Stimulated activated memory B cell treated with anti-CD40 and anti-IgM and Interleukin-4, amounts not matched to agents 10 μg/mL and 1 μg/mL and 100 μg/mL, for 72 hours (primary cell): ENCODE measurements at regions not wholly inside any gene's neighbourhood (a gene's known extent, or its start where the extent isn't known, plus 50 kb on each side); places are given as distances from the start of the nearest gene placed in this dataset.
A peak's percentile ranks its signal among the peaks of the same experiment; 100 is the strongest.

Experiments used
- ATAC-seq: fragments of 150-1000 bp; cut with Tn5 transposase; 2 replicates; pipeline ENCODE4 v1.10.0; 2021
- H3K27ac Mint-ChIP-seq: one replicate; pipeline ENCODE4 v1.8.0; 2022; ENCODE audit warnings: mild to moderate bottlenecking, mixed read lengths
- H3K27me3 Mint-ChIP-seq: one replicate; pipeline ENCODE4 v1.8.0; 2022; ENCODE audit warnings: mixed read lengths
- H3K36me3 Mint-ChIP-seq: one replicate; pipeline ENCODE4 v1.8.0; 2022; ENCODE audit warnings: mixed read lengths
- H3K4me1 Mint-ChIP-seq: one replicate; pipeline ENCODE4 v1.8.0; 2022; ENCODE audit warnings: mixed read lengths
- H3K4me3 Mint-ChIP-seq: one replicate; pipeline ENCODE4 v1.8.0; 2022; ENCODE audit warnings: mild to moderate bottlenecking, moderate library complexity, mixed read lengths
- H3K9me3 Mint-ChIP-seq: one replicate; pipeline ENCODE4 v1.8.0; 2022; ENCODE audit warnings: mixed read lengths

DNA sequence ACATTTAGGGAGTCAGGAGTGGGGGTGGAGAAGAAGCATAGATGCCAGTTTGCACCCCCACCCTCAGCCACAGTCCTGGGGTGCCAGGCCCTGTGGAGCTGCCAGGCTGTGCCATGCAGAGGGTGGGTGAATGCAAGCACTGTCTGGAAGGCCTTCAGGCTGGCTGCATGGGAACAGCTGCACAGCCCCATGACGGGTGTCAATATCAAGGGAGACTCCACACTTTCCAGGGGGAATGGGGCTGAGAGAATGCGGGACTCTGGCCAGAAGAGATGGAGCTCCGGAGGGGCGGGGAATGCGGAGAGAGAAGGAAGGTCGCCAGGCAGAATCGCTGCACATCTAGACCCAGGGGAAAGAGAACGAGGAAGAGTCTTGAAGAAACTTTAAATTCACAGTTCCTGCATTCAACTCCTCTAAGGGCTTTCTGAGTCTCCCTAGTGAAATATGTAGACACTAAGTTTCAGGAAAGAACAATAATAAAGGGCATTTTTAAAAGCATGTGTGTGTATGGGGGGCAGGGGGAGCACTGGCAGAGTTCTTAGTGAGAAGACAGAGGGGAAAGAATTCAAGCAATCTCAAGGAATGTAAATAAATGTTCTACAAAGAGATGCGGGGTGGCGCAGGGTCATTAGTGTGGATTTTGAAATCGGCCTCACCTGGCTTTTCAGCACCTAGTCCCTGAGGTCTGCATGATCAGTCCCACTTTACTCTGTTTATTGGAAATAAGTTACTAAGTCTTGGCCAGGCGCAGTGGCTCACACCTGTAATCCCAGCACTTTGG lies 59.1 kb downstream of the BOD1 start:
- no peak for ATAC-seq
- Mint-ChIP-seq H3K4me1 (no peaks in the 10 kb centered on the region), H3K9me3 (peaks cover 20% of the 10 kb centered on the region), H3K27me3 (peaks cover 55% of the 10 kb centered on the region), H3K4me3 (no peak overlapping the region), H3K36me3 (peaks cover 11% of the 10 kb centered on the region), H3K27ac (no peak overlapping the region)

DNA sequence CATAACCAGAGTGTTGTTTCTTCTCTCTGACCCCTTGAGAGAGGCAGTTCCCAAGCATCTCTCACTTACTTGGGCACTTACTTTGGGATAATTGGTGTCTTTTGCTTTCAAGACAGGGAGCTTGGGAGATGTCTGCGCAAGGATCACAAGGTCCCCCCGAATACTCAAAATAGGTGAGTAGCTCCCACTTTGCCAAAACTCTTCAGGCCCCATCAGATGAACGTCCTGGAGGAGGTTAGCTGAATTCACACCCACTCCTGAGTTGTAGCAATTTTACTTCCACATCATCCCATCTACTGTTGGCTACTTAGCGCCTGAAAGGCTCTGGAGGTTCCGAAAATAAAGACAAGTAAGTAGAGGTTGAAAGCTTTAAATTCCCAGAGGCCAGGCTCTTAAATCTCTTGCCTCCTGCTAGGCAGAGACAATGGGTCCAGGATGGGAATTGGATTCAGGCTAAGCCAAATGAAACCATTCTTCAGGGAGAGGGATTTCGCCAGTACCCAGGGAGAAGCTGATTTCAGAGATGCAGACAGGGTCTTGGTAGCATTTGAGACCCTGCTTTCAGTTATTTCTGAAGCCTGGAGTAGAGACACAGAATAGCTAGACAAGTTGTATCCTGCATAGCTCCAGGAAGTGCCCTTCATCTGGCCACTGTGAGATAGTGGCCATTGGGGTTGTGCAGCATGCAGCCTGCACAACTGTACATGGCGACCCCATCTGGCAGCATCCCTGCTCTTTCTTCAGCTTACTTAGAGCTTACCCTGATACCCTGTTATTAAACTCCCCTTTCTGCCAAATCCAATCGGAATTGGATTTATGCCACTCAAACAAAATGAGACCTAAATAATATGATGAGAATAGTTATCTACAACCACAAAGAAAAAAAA lies 60.1 kb downstream of the BOD1 start:
- ATAC-seq = no peak
- Mint-ChIP-seq H3K4me3 (no peak overlapping the region), H3K4me1 (no peaks in the 10 kb centered on the region), H3K36me3 (peaks cover 11% of the 10 kb centered on the region), H3K9me3 (peaks cover 17% of the 10 kb centered on the region), H3K27me3 (peaks cover 50% of the 10 kb centered on the region), H3K27ac (no peak overlapping the region)

DNA sequence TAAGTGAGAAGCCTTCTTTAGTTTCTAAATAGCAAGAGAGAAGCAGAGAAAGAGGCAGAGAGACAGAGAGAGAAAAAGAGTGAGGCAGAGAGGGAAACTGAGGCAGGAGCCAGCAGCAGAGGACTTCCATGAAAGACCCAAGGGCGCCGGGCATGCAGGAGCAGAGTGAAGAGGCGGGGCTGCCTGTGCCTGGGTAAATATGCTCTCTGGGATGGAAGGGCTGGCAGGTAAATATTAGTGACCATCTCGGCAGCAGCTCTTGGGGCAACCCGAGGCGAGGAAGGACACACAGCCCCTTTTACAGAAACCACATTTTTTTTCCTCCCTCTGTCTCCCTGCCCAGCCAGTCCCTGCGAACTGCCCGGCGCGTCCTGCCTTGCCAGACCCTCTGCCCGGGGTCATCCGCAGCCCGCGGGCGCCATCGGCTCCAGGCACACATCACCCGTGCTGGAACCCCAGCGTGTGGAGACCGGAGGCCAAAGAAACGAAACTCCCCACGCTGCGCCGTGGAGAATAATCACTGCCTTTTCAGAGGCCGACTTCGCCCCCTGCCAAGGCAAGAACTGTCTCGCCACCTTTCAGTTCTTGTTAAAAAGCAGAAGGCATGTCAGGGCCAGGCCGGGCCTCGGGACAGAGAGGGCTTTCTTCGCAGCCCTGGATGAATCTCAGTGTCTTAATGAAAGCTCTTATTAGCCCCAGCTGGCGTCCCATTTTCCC lies 61.3 kb downstream of the BOD1 start:
- no peaks in the 10 kb centered on the region for H3K36me3 Mint-ChIP-seq
- H3K9me3 Mint-ChIP-seq = peaks cover 7% of the 10 kb centered on the region
- no peak overlapping the region for H3K4me3 Mint-ChIP-seq
- H3K27me3 Mint-ChIP-seq = peaks cover 38% of the 10 kb centered on the region
- no peak for ATAC-seq
- no peak overlapping the region for H3K27ac Mint-ChIP-seq
- H3K4me1 Mint-ChIP-seq = no peaks in the 10 kb centered on the region

DNA sequence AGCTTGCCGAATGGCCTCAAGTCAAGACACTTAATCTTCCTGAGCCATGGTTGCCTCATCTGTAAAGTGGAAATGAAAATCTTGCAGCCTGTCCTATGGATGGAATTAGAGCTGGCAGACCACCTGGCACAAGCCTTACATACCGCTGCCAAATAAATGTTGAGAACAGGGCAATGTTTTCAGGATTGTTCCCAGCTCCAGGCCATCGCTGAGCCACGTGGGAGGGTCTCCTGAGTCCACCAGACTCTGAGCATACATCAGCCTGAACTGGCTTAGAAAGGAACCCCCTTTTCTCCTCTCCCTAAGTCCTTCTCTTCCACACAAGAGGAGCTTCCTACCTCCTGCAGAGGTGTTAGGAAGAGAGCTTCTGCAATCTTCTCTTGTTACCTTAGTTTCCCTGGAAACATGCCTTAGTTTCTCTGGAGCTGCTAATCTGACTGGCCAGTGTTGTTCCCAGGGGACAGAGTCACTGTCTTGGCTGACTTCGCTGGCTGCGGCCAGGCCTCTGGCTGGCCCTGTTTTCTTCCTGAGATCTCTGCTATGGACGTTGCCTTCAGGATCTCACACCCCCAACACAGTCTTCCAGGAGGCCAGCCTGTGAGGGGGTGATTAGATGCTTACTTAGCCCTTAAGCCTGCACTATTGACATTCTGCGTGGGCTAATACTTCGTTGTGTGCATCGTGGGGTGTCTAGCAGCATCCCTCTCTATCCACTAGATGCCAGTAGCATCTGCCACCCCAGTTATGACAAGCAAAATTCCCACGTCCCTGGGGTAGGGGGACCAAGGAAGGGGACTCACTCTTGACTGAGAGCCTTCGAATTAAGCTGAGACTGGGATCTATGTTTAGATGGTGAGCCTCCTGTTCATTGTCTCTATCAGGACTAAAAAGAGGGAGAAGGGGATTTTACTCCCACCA lies 62.2 kb downstream of the BOD1 start:
- H3K9me3 Mint-ChIP-seq = peaks cover under 1% of the 10 kb centered on the region
- no peak for ATAC-seq
- no peaks in the 10 kb centered on the region for H3K4me1 Mint-ChIP-seq
- peaks cover 30% of the 10 kb centered on the region for H3K27me3 Mint-ChIP-seq
- no peaks in the 10 kb centered on the region for H3K36me3 Mint-ChIP-seq
- no peak overlapping the region for H3K27ac Mint-ChIP-seq
- no peak overlapping the region for H3K4me3 Mint-ChIP-seq

DNA sequence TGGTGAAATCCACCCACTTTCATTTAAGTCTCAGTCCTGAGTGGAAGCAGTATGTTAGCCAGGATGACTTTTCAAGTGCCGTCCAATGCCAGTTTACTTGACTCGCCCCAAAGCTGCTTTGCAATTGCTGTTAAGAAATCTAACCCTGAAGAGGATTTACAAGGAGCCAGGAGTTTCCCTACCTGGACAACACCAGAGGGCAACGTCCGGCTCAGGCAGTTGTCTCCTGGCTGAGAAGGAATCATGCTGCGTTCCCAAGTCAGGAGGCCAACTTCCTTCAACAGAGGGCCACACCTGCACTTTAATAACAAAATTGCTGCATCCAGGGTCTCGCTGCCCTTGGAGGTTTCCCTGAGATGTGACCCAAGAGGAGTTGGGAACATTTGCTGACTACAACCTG lies 65.8 kb downstream of the BOD1 start:
- Mint-ChIP-seq H3K4me1 (peaks cover 5% of the 10 kb centered on the region), H3K4me3 (no peak overlapping the region), H3K36me3 (no peaks in the 10 kb centered on the region)

DNA sequence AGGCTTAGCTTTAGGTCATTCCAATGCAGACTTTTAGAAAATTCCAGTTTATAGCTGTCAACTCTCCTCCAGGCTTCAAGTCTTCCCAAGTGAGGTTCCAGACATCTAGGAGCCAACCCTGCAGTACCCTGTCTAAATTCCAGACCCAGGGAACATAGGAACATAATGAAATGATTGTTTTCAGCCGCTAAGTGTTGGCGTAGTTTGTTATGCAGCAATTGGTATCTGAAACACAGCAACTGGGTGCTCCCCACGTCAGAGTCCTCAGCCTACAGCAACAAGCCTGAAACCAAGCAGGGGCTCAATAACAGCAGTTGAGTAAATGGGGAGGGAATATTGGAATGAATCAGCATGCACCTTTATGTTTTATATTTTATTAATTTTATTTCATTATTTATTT lies 66.8 kb downstream of the BOD1 start:
- Mint-ChIP-seq H3K36me3 (no peaks in the 10 kb centered on the region), H3K27ac (no peak overlapping the region), H3K4me3 (no peak overlapping the region), H3K9me3 (no peaks in the 10 kb centered on the region), H3K27me3 (peaks cover 33% of the 10 kb centered on the region), H3K4me1 (peaks cover 5% of the 10 kb centered on the region)
- no peak for ATAC-seq

More for the DNA sequence above, 65.8 kb downstream of the BOD1 start:
- peaks cover 39% of the 10 kb centered on the region for H3K27me3 Mint-ChIP-seq
- no peaks in the 10 kb centered on the region for H3K9me3 Mint-ChIP-seq
- no peak overlapping the region for H3K27ac Mint-ChIP-seq
- ATAC-seq = no peak

DNA sequence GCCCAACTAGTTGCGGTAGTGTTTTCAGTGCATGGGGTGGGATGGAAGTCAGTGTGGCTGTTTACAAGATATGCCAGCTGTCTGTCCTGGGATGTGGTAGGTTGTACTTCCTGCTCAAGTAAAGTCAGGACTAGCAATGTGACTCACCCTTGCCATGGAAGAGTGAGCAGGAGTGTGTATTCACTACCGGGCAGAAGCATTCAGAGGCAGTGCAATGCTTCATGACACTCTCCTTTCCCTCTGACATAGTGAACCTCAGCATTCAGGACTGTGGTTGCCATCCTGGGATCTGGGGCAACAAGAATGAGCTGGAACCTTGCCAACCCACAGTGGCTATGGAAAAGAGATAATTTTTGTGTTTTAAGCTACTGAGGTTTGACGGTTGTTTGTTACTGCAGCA lies 68.9 kb downstream of the BOD1 start:
- Mint-ChIP-seq H3K4me1 (peaks cover 5% of the 10 kb centered on the region), H3K4me3 (no peak overlapping the region), H3K27ac (no peak overlapping the region), H3K36me3 (no peaks in the 10 kb centered on the region), H3K9me3 (no peaks in the 10 kb centered on the region), H3K27me3 (peaks cover 20% of the 10 kb centered on the region)
- peak; percentile 54 for ATAC-seq

DNA sequence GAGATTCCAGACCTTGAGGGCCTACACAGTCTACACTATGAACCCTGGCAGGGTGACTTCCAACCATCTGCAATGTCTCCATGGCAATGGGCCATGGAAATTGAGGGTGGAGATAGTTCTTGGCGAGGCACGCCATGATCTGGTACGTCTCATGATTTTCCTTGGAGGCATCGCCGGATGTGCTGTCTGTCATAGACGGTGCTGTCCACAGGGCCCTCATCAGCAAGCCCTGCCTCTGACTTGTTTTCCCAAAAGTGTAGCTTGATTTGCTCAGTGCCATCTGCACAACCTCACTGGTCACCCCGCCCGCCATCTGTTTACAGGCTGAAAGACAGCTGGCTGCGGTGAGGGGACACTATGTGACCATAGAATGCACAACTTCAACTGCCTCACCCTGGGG lies 73.5 kb downstream of the BOD1 start:
- no peak overlapping the region for H3K27ac Mint-ChIP-seq
- H3K36me3 Mint-ChIP-seq = no peaks in the 10 kb centered on the region
- peaks cover 5% of the 10 kb centered on the region for H3K4me1 Mint-ChIP-seq
- ATAC-seq = no peak
- H3K27me3 Mint-ChIP-seq = peaks cover 11% of the 10 kb centered on the region
- H3K4me3 Mint-ChIP-seq = no peak overlapping the region
- H3K9me3 Mint-ChIP-seq = no peaks in the 10 kb centered on the region

DNA sequence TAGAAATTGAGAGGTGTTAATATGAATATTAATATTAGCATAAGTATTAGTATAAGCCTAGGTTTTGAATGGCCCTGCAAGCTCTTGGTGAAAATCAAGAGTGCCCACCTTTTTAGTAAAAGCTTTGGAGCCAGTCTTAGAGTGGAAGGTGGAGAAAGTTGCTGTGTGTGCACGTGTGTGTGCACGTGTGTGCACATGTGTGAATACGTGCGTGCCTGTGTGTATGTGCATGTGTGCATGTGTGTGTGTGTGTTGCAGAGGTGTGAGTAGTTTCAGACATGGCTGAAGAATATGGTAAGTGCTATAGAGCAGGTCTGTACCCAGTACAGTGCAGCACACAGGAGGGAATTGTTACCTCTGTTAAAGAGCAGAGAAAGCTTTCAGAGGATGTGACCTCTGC lies 74.3 kb downstream of the BOD1 start:
- Mint-ChIP-seq H3K4me3 (no peak overlapping the region), H3K27me3 (peaks cover 7% of the 10 kb centered on the region), H3K9me3 (no peaks in the 10 kb centered on the region), H3K27ac (no peak overlapping the region), H3K4me1 (peaks cover under 1% of the 10 kb centered on the region), H3K36me3 (no peaks in the 10 kb centered on the region)
- no peak for ATAC-seq

DNA sequence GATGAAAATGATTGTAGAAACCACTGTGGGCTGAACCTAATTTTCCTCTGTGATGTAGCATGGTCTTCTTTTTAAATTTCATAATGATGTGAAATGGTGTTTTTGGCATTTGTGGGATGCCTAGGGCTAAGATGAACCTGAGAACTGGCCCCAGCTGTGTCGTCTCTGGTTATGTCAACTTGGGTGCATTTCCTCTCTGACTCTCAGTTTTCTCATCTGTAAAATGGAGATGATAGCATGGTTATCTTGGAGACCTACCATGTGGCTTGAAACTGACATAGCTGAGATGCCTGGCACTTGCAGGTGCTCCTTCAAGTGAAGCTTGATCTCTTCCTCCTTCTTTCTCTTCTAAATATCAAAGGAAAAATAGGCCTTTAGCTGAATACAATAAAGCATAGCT lies 77.8 kb downstream of the BOD1 start:
- no peak for ATAC-seq
- peaks cover 16% of the 10 kb centered on the region for H3K27me3 Mint-ChIP-seq
- no peak overlapping the region for H3K4me3 Mint-ChIP-seq

DNA sequence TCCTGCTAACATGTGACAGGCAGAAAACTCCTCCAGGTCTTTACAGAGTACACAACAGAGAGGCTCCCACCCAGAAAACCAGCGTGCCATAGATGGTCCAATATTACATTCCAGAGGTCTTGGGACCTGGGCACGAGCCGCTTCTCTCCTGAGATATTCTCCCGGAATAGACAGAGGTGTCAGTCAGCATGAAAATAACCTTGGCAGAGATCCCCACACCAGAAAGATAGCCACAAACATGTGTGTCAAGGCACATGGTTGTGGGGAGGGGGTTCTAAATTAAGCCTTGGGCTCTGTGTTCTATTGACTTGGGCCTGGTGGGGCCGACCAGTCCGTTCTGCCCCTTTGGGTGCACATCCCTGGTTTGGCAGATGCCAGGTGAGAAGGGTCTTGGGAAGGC lies 78.4 kb downstream of the BOD1 start:
- Mint-ChIP-seq H3K4me1 (no peaks in the 10 kb centered on the region), H3K36me3 (no peaks in the 10 kb centered on the region), H3K4me3 (no peak overlapping the region), H3K27ac (no peak overlapping the region), H3K27me3 (peaks cover 16% of the 10 kb centered on the region), H3K9me3 (no peaks in the 10 kb centered on the region)
- ATAC-seq = no peak

More for the DNA sequence above, 77.8 kb downstream of the BOD1 start:
- no peak overlapping the region for H3K27ac Mint-ChIP-seq
- H3K4me1 Mint-ChIP-seq = no peaks in the 10 kb centered on the region
- no peaks in the 10 kb centered on the region for H3K9me3 Mint-ChIP-seq
- H3K36me3 Mint-ChIP-seq = no peaks in the 10 kb centered on the region

DNA sequence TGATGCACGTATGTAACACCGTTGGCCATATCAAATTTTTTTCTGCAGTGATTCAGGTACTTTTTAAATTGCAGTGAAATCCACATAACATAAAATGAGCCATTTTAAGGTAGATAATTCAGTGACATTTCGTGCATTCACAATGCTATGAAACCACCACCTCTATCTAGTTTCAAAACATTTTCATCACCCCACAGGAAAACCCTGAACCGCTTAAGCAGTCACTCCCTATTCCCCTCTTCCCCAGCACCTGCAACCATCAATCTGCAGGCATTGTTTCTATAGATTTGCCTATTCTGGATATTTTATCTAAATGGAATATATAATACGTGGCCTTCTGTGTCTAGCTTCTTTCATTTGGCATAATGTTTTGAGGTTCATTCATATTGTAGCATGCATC lies 79.2 kb downstream of the BOD1 start:
- H3K27me3 Mint-ChIP-seq = peaks cover 16% of the 10 kb centered on the region
- H3K36me3 Mint-ChIP-seq = no peaks in the 10 kb centered on the region
- H3K27ac Mint-ChIP-seq = no peak overlapping the region
- H3K9me3 Mint-ChIP-seq = no peaks in the 10 kb centered on the region
- H3K4me3 Mint-ChIP-seq = no peak overlapping the region
- no peak for ATAC-seq
- H3K4me1 Mint-ChIP-seq = no peaks in the 10 kb centered on the region

DNA sequence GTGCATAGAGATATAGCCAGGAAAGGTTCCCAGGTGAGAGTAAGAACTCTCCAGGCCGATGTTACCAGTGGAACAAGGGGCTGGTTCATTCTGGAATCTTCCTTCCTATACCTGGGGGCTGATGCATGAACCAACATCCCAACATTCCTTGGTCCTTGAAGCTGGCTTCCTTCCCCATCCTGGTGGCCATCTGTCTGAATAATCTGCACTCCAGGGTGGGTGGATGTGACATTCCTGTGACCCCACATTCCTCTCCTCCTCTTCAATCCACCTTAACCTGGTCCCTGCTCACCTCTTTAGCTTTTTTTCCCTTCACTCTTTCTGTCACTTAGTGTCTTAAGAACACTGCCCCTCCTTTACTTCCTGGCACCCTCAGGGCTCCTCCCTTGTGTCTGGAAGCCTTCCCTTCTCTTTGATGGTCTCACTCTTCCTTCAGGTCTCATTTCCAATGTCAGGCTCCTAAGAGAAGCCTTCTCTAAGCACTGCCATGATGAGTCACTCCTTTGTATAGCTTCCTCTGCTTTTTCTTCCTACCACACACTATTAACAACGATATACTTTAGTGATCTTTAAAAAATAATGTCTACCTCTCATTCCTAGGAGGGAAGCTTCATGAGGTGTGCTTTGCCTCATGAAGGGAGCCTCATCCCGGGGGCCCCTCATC lies 80.3 kb downstream of the BOD1 start:
- Mint-ChIP-seq H3K4me1 (no peaks in the 10 kb centered on the region), H3K36me3 (no peaks in the 10 kb centered on the region), H3K9me3 (no peaks in the 10 kb centered on the region), H3K27ac (no peak overlapping the region), H3K4me3 (no peak overlapping the region), H3K27me3 (peaks cover 19% of the 10 kb centered on the region)
- no peak for ATAC-seq
